Loucy (cell line): ENCODE measurements at regions not wholly inside any gene's neighbourhood (a gene's known extent, or its start where the extent isn't known, plus 50 kb on each side); places are given as distances from the start of the nearest gene placed in this dataset.

Source experiments
- H2AFZ ChIP-seq: fragments of 200-600 bp; sonication (generic); 2 replicates; pipeline ENCODE4 v1.6.0; 2016; ENCODE audit warnings: antibody characterized with exemption, mild to moderate bottlenecking, low read length, moderate library complexity
- H3F3A ChIP-seq: fragments of 200-600 bp; 2 replicates; pipeline ENCODE4 v1.6.0; 2016; ENCODE audit warnings: antibody characterized with exemption, low read depth, mild to moderate bottlenecking
- H3K27me3 ChIP-seq: fragments of 200-600 bp; sonication (generic); 2 replicates; pipeline ENCODE4 v1.6.1; 2014; ENCODE audit warnings: low read length, mild to moderate bottlenecking; ENCODE audit not compliant: insufficient read depth, poor library complexity, severe bottlenecking
- H3K36me3 ChIP-seq: fragments of 200-600 bp; sonication (generic); 2 replicates; pipeline ENCODE4 v1.6.1; 2016; ENCODE audit warnings: low read length; ENCODE audit not compliant: insufficient read depth
- H3K4me1 ChIP-seq: fragments of 200-600 bp; sonication (generic); 2 replicates; pipeline ENCODE4 v1.5.1; 2014; ENCODE audit warnings: low read length, mild to moderate bottlenecking; ENCODE audit not compliant: insufficient read depth, poor library complexity, severe bottlenecking
- H3K4me2 ChIP-seq: fragments of 200-600 bp; sonication (generic); 2 replicates; pipeline ENCODE4 v1.6.0; 2014; ENCODE audit warnings: antibody characterized with exemption, low read length, low read depth, mild to moderate bottlenecking; ENCODE audit not compliant: poor library complexity, severe bottlenecking
- H3K4me3 ChIP-seq: fragments of 200-600 bp; sonication (generic); 2 replicates; pipeline ENCODE4 v1.5.1; 2014; ENCODE audit warnings: low read length, mild to moderate bottlenecking, mixed read lengths; ENCODE audit not compliant: poor library complexity, severe bottlenecking
- H3K79me2 ChIP-seq: fragments of 200-600 bp; sonication (generic); 2 replicates; pipeline ENCODE4 v1.6.1; 2014; ENCODE audit warnings: low read length; ENCODE audit not compliant: insufficient read depth
- H3K9ac ChIP-seq: fragments of 200-600 bp; sonication (generic); 2 replicates; pipeline ENCODE4 v1.6.0; 2014; ENCODE audit warnings: mild to moderate bottlenecking, low read depth, low read length, moderate library complexity; ENCODE audit not compliant: poor library complexity, severe bottlenecking
- H3K9me2 ChIP-seq: fragments of 200-600 bp; sonication (generic); replicated peaks from 2 replicates; pipeline ENCODE4 v1.6.1; 2016; ENCODE audit warnings: low read depth, low read length, mixed read lengths
- H3K9me3 ChIP-seq: fragments of 200-600 bp; sonication (generic); 2 replicates; pipeline ENCODE4 v1.6.1; 2014; ENCODE audit warnings: mild to moderate bottlenecking, antibody characterized with exemption, low read length, low read depth; ENCODE audit not compliant: insufficient read depth
- H4K20me1 ChIP-seq: fragments of 200-600 bp; sonication (generic); 2 replicates; pipeline ENCODE4 v1.6.0; 2014; ENCODE audit warnings: antibody characterized with exemption, low read length, mild to moderate bottlenecking; ENCODE audit not compliant: insufficient read depth, poor library complexity, severe bottlenecking
- EZH2phosphoT487 ChIP-seq: fragments of 200-600 bp; IDR thresholded peaks from 2 replicates; pipeline ENCODE4 v1.6.1; 2018; ENCODE audit warnings: antibody characterized with exemption, mild to moderate bottlenecking, moderate library complexity, borderline replicate concordance
- TF ChIP-seq, protein P1 (sequence below): fragments of 200-600 bp; sonication (generic); conservative IDR thresholded peaks from 2 replicates; pipeline ENCODE4 v1.5.1; 2014; ENCODE audit warnings: mild to moderate bottlenecking, antibody characterized with exemption, low read length

DNA sequence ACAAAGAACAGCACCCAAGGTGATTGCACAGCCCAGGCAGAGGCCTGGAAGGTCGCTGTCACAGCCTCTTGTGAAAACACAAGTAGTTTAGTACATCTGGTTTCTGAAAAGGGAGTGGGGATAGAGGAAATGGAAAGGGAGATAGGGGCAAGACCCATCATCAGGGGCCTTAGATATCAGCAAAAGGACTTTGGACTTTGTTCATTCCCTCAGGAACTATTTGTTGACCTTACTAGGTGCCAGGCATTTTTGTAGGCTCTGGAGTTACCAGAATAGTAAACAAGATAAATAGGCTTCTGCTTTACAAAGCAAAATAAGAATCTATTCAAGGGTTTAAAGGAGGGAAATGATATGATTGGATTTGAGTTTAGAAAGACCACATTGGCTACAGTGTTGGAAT lies 199.4 kb upstream of the CDKN3 start:
- no peak for TF ChIP-seq EZH2phosphoT487
- TF ChIP-seq, protein P1, sequence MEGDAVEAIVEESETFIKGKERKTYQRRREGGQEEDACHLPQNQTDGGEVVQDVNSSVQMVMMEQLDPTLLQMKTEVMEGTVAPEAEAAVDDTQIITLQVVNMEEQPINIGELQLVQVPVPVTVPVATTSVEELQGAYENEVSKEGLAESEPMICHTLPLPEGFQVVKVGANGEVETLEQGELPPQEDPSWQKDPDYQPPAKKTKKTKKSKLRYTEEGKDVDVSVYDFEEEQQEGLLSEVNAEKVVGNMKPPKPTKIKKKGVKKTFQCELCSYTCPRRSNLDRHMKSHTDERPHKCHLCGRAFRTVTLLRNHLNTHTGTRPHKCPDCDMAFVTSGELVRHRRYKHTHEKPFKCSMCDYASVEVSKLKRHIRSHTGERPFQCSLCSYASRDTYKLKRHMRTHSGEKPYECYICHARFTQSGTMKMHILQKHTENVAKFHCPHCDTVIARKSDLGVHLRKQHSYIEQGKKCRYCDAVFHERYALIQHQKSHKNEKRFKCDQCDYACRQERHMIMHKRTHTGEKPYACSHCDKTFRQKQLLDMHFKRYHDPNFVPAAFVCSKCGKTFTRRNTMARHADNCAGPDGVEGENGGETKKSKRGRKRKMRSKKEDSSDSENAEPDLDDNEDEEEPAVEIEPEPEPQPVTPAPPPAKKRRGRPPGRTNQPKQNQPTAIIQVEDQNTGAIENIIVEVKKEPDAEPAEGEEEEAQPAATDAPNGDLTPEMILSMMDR = no peak
- Histone ChIP-seq H3K9me3 (no peaks in the 10 kb centered on the region), H3F3A (no peaks in the 10 kb centered on the region), H3K4me1 (no peaks in the 10 kb centered on the region), H3K27me3 (no peaks in the 10 kb centered on the region), H4K20me1 (no peaks in the 10 kb centered on the region), H2AFZ (no peak overlapping the region), H3K4me3 (no peak overlapping the region), H3K9ac (no peak overlapping the region), H3K4me2 (no peak overlapping the region), H3K36me3 (no peaks in the 10 kb centered on the region), H3K9me2 (no peaks in the 10 kb centered on the region), H3K79me2 (no peaks in the 10 kb centered on the region)

- no peak for TF ChIP-seq EZH2phosphoT487
- TF ChIP-seq, protein P1 = no peak
- H3K36me3 ChIP-seq = no peaks in the 10 kb centered on the region
- H3K4me1 ChIP-seq = no peaks in the 10 kb centered on the region
- H3K4me2 ChIP-seq = no peak overlapping the region
- no peaks in the 10 kb centered on the region for H4K20me1 ChIP-seq
- H3K79me2 ChIP-seq = no peaks in the 10 kb centered on the region
- no peak overlapping the region for H2AFZ ChIP-seq
- H3K4me3 ChIP-seq = no peak overlapping the region
- H3K9me2 ChIP-seq = no peaks in the 10 kb centered on the region
- H3F3A ChIP-seq = no peaks in the 10 kb centered on the region
- no peaks in the 10 kb centered on the region for H3K27me3 ChIP-seq
- no peak overlapping the region for H3K9ac ChIP-seq
- H3K9me3 ChIP-seq = no peaks in the 10 kb centered on the region
Observed at GRCh38 chr14:54200726-54201125, 196.1 kb upstream of the CDKN3 start.

GRCh38 chr14:54202288-54202687 lies 194.5 kb upstream of the CDKN3 start:
- H2AFZ ChIP-seq = no peak overlapping the region
- H3K4me3 ChIP-seq = no peak overlapping the region
- no peaks in the 10 kb centered on the region for H3K27me3 ChIP-seq
- H3K4me2 ChIP-seq = no peak overlapping the region
- H3F3A ChIP-seq = no peaks in the 10 kb centered on the region
- no peak overlapping the region for H3K9ac ChIP-seq
- no peaks in the 10 kb centered on the region for H3K9me3 ChIP-seq
- no peak for TF ChIP-seq EZH2phosphoT487
- TF ChIP-seq, protein P1 = no peak
- H3K4me1 ChIP-seq = no peaks in the 10 kb centered on the region
- H3K36me3 ChIP-seq = no peaks in the 10 kb centered on the region
- no peaks in the 10 kb centered on the region for H3K9me2 ChIP-seq
- no peaks in the 10 kb centered on the region for H3K79me2 ChIP-seq
- H4K20me1 ChIP-seq = no peaks in the 10 kb centered on the region
